ENCODE measurements at regions not wholly inside any gene's neighbourhood (a gene's known extent, or its start where the extent isn't known, plus 50 kb on each side); places are given as distances from the start of the nearest gene placed in this dataset.

DNA sequence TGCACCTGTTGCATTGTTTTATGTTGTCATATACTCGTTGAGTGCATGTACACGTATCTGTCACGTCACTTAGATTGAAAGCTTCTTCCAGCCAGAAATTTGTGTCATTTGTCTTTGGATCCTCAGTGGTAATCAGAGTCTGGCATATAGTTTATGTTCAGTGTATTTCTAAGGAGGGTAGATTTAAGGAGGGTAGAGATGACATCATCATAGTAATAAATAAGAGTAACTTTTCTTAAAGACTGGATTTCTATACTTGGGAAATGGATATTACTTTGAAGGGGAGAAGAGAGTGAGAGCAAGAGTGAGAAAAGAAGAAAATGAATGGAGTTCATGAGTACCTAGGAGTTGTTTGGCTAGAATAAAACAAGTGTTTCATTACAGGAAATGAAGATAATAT is 255.0 kb upstream of the SASH1 start:
- TF ChIP-seq EZH2 (IDR thresholded peaks at IDR 0.05; ENCODE audit: borderline replicate concordance, low read depth, low read length, severe bottlenecking) (no peak), CTCF (IDR thresholded peaks at IDR 0.05; ENCODE audit: borderline replicate concordance, extremely low read depth, low read length, poor library complexity, severe bottlenecking) (no peak)
- Histone ChIP-seq H3K9ac (ENCODE audit: low read depth, low read length) (no peak overlapping the region), H3K27ac (ENCODE audit: low read length) (no peak overlapping the region), H3K4me1 (ENCODE audit: insufficient read depth, low read length) (no peaks in the 10 kb centered on the region), H3K4me2 (ENCODE audit: insufficient read depth, low read length) (no peak overlapping the region), H3K27me3 (ENCODE audit: insufficient read depth, low read length, poor library complexity) (peaks cover 2% of the 10 kb centered on the region), H3K4me3 (ENCODE audit: low read depth in 1 of 2, low read length in 2 of 2) (no peak overlapping the region), H4K20me1 (ENCODE audit: insufficient read depth, low read length) (no peaks in the 10 kb centered on the region), H3K79me2 (ENCODE audit: insufficient read depth, low read length) (no peaks in the 10 kb centered on the region), H3K36me3 (ENCODE audit: insufficient read depth, low read length) (no peaks in the 10 kb centered on the region), H3K9me3 (ENCODE audit: insufficient read depth, low read length, severe bottlenecking) (peaks cover 4% of the 10 kb centered on the region), H2AFZ (ENCODE audit: low read depth, low read length) (no peak overlapping the region)
- no peak for DNase-seq
- ATAC-seq (ENCODE audit: insufficient read depth, low read depth): no peak

- no peak for ATAC-seq (ENCODE audit: insufficient read depth, low read depth)
- no peak overlapping the region for H3K4me3 ChIP-seq (ENCODE audit: low read depth in 1 of 2, low read length in 2 of 2)
- no peak overlapping the region for H3K27ac ChIP-seq (ENCODE audit: low read length)
- DNase-seq: no peak
- H2AFZ ChIP-seq (ENCODE audit: low read depth, low read length): no peak overlapping the region
- peaks cover 2% of the 10 kb centered on the region for H3K27me3 ChIP-seq (ENCODE audit: insufficient read depth, low read length, poor library complexity)
- H3K9ac ChIP-seq (ENCODE audit: low read depth, low read length): no peak overlapping the region
- no peak for TF ChIP-seq EZH2 (IDR thresholded peaks at IDR 0.05; ENCODE audit: borderline replicate concordance, low read depth, low read length, severe bottlenecking)
- no peak for TF ChIP-seq CTCF (IDR thresholded peaks at IDR 0.05; ENCODE audit: borderline replicate concordance, extremely low read depth, low read length, poor library complexity, severe bottlenecking)
- H3K79me2 ChIP-seq (ENCODE audit: insufficient read depth, low read length): no peaks in the 10 kb centered on the region
- no peak overlapping the region for H3K4me2 ChIP-seq (ENCODE audit: insufficient read depth, low read length)
- no peaks in the 10 kb centered on the region for H3K36me3 ChIP-seq (ENCODE audit: insufficient read depth, low read length)
- peaks cover 4% of the 10 kb centered on the region for H3K9me3 ChIP-seq (ENCODE audit: insufficient read depth, low read length, severe bottlenecking)
- H4K20me1 ChIP-seq (ENCODE audit: insufficient read depth, low read length): no peaks in the 10 kb centered on the region
- H3K4me1 ChIP-seq (ENCODE audit: insufficient read depth, low read length): no peaks in the 10 kb centered on the region
Measured at GRCh38 chr6:148090326-148090725, 252.3 kb upstream of the SASH1 start.

DNA sequence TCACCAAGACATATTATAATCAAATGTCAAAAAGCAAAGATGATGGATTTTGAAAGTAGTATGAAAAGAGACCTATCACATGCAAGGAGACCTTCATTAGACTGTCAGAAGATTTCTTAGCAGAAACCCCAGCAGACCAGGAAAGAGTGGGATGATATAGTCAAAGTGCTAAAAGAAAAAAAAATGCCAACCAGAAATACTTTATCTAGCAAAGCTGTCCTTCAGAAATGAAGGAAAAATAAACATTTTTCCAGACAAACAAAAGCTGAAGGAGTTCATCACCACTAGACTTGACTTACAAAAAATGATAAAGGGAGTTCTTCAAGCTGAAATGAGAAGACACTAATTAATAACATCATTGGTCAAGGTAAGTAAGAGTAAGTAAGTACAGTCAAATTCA is 251.2 kb upstream of the SASH1 start:
- Histone ChIP-seq H3K4me2 (ENCODE audit: insufficient read depth, low read length) (no peak overlapping the region), H3K79me2 (ENCODE audit: insufficient read depth, low read length) (no peaks in the 10 kb centered on the region), H3K4me3 (ENCODE audit: low read depth in 1 of 2, low read length in 2 of 2) (no peak overlapping the region), H3K4me1 (ENCODE audit: insufficient read depth, low read length) (no peaks in the 10 kb centered on the region), H3K36me3 (ENCODE audit: insufficient read depth, low read length) (no peaks in the 10 kb centered on the region), H3K27me3 (ENCODE audit: insufficient read depth, low read length, poor library complexity) (peaks cover 2% of the 10 kb centered on the region), H3K27ac (ENCODE audit: low read length) (no peak overlapping the region), H3K9ac (ENCODE audit: low read depth, low read length) (no peak overlapping the region), H4K20me1 (ENCODE audit: insufficient read depth, low read length) (no peaks in the 10 kb centered on the region), H3K9me3 (ENCODE audit: insufficient read depth, low read length, severe bottlenecking) (peaks cover 4% of the 10 kb centered on the region), H2AFZ (ENCODE audit: low read depth, low read length) (no peak overlapping the region)
- DNase-seq (no peak), ATAC-seq (ENCODE audit: insufficient read depth, low read depth) (no peak)
- TF ChIP-seq EZH2 (IDR thresholded peaks at IDR 0.05; ENCODE audit: borderline replicate concordance, low read depth, low read length, severe bottlenecking) (no peak), CTCF (IDR thresholded peaks at IDR 0.05; ENCODE audit: borderline replicate concordance, extremely low read depth, low read length, poor library complexity, severe bottlenecking) (no peak)

- Histone ChIP-seq H3K27ac (ENCODE audit: low read length) (no peak overlapping the region), H3K9ac (ENCODE audit: low read depth, low read length) (no peak overlapping the region), H3K36me3 (ENCODE audit: insufficient read depth, low read length) (no peaks in the 10 kb centered on the region), H3K4me3 (ENCODE audit: low read depth in 1 of 2, low read length in 2 of 2) (no peak overlapping the region), H3K79me2 (ENCODE audit: insufficient read depth, low read length) (no peaks in the 10 kb centered on the region), H3K27me3 (ENCODE audit: insufficient read depth, low read length, poor library complexity) (no peaks in the 10 kb centered on the region), H3K4me2 (ENCODE audit: insufficient read depth, low read length) (no peak overlapping the region), H2AFZ (ENCODE audit: low read depth, low read length) (no peak overlapping the region), H3K9me3 (ENCODE audit: insufficient read depth, low read length, severe bottlenecking) (no peaks in the 10 kb centered on the region), H3K4me1 (ENCODE audit: insufficient read depth, low read length) (no peaks in the 10 kb centered on the region), H4K20me1 (ENCODE audit: insufficient read depth, low read length) (no peaks in the 10 kb centered on the region)
- ATAC-seq (ENCODE audit: insufficient read depth, low read depth) (no peak), DNase-seq (no peak)
- no peak for TF ChIP-seq CTCF (IDR thresholded peaks at IDR 0.05; ENCODE audit: borderline replicate concordance, extremely low read depth, low read length, poor library complexity, severe bottlenecking)
- no peak for TF ChIP-seq EZH2 (IDR thresholded peaks at IDR 0.05; ENCODE audit: borderline replicate concordance, low read depth, low read length, severe bottlenecking)
Measured at GRCh38 chr6:148103436-148103835, 239.2 kb upstream of the SASH1 start.
